GM12878 (cell line): ENCODE measurements at regions not wholly inside any gene's neighbourhood (a gene's known extent, or its start where the extent isn't known, plus 50 kb on each side); places are given as distances from the start of the nearest gene placed in this dataset.

Experiments
- ATAC-seq: fragments of 200-7000 bp; cut with Tn5 transposase; 3 replicates; pipeline ENCODE4 v1.9.1; 2020; ENCODE audit warnings: mild to moderate bottlenecking, moderate library complexity
- BruUV-seq: library from RNA; stranded (reverse); fragments of 400-500 nt; replicated peaks from 2 replicates; lab custom pipeline; 2021; lab: Mats Ljungman, UMichigan
- CTCF ChIA-PET: fragments of 300-600 bp; sonication (Branson Sonifier 250); formaldehyde crosslinking; extraction: SDS; loops from one replicate; lab custom pipeline; 2021; ENCODE audit warnings: inconsistent platforms; lab: Yijun Ruan, JAX
- POLR2A ChIA-PET: fragments of 350-600 bp; formaldehyde crosslinking; extraction: SDS; loops from one replicate; lab custom pipeline; 2021; ENCODE audit warnings: inconsistent platforms; lab: Charles Lee
- RAD21 ChIA-PET: fragments of 300-600 bp; sonication (Branson Sonifier 250); formaldehyde crosslinking; loops from one replicate; lab custom pipeline; 2023; ENCODE audit warnings: antibody characterized with exemption; ENCODE audit not compliant: unreplicated experiment; lab: Charles Lee
- SMC1A ChIA-PET: fragments of 300-600 bp; sonication (Branson Sonifier 250); formaldehyde crosslinking; loops from one replicate; lab custom pipeline; 2023; ENCODE audit not compliant: unreplicated experiment, uncharacterized antibody; lab: Charles Lee
- DNase-seq: peaks from one replicate; pipeline ENCODE4 v3.0.0-alpha.2; 2011; ENCODE audit warnings: low read depth, low spot score
- FAIRE-seq: peaks from 3 replicates; lab custom pipeline; 2011; peaks lifted over from hg19 to GRCh38; lab: Jason Lieb, UNC
- H2AFZ ChIP-seq: 2 replicates; pipeline ENCODE4 v1.6.0; 2011; ENCODE audit warnings: low read depth, low read length, control low read depth; ENCODE audit not compliant: control insufficient read depth
- H3K27ac ChIP-seq: 2 replicates; pipeline ENCODE4 v1.5.1; 2011; ENCODE audit warnings: control low read depth; ENCODE audit not compliant: control insufficient read depth, insufficient read depth
- H3K27me3 ChIP-seq, 2 experiments: replicated peaks in 1 of 2; 2 replicates each; pipeline versions ENCODE4 v1.6.0 to v1.6.1; 2011; ENCODE audit warnings: low read length in 1 of 2; ENCODE audit not compliant: control insufficient read depth in 2 of 2, insufficient read depth in 2 of 2
- H3K36me3 ChIP-seq, 2 experiments: 2 replicates each; pipeline ENCODE4 v1.5.1; 2011; ENCODE audit warnings: low read length in 1 of 2; ENCODE audit not compliant: control insufficient read depth in 2 of 2, insufficient read depth in 2 of 2
- H3K4me1 ChIP-seq: 2 replicates; pipeline ENCODE4 v1.6.1; 2011; ENCODE audit warnings: mild to moderate bottlenecking, low read length, moderate library complexity, mixed read lengths; ENCODE audit not compliant: control insufficient read depth, insufficient read depth
- H3K4me2 ChIP-seq: 2 replicates; pipeline ENCODE4 v1.6.0; 2011; ENCODE audit warnings: control low read depth; ENCODE audit not compliant: control insufficient read depth, insufficient read depth
- H3K4me3 ChIP-seq: fragments of 200-600 bp; sonication (generic); 2 replicates; pipeline ENCODE4 v1.5.1; 2016
- H3K79me2 ChIP-seq: 2 replicates; pipeline ENCODE4 v1.6.0; 2011; ENCODE audit warnings: low read length; ENCODE audit not compliant: control insufficient read depth, insufficient read depth
- H3K9ac ChIP-seq: 2 replicates; pipeline ENCODE4 v1.8.0; 2011; ENCODE audit warnings: low read length, control low read depth, mixed read lengths; ENCODE audit not compliant: control insufficient read depth, insufficient read depth
- H3K9me3 ChIP-seq: replicated peaks from 3 replicates; pipeline ENCODE4 v1.5.1; 2011; ENCODE audit warnings: mild to moderate bottlenecking, low read length; ENCODE audit not compliant: control insufficient read depth, insufficient read depth
- H4K20me1 ChIP-seq: 2 replicates; pipeline ENCODE4 v1.6.0; 2011; ENCODE audit not compliant: control insufficient read depth, insufficient read depth
- CTCF ChIP-seq, 3 experiments: IDR thresholded peaks in 2 of 3; conservative IDR thresholded peaks in 1 of 3; 2 replicates each; pipeline ENCODE4 v1.5.1; 2011; ENCODE audit warnings: low read depth in 3 of 3, low read length in 3 of 3, mild to moderate bottlenecking in 3 of 3, control low read depth in 2 of 3, moderate library complexity in 2 of 3, inconsistent platforms in 1 of 3, mixed read lengths in 1 of 3; ENCODE audit not compliant: control insufficient read depth in 2 of 3, insufficient read depth in 1 of 3; ENCODE audit errors: extremely low read depth in 1 of 3
- EED ChIP-seq: sonication (generic); IDR thresholded peaks from 2 replicates; pipeline ENCODE4 v1.6.1; 2016; ENCODE audit warnings: antibody characterized with exemption, low read depth
- JUNB ChIP-seq: IDR thresholded peaks from 2 replicates; pipeline ENCODE4 v1.6.1; 2016; ENCODE audit warnings: antibody characterized with exemption, mild to moderate bottlenecking
- RAD21 ChIP-seq: IDR thresholded peaks from 2 replicates; pipeline ENCODE4 v1.6.1; 2011; ENCODE audit warnings: mild to moderate bottlenecking, low read depth, low read length, moderate library complexity; ENCODE audit not compliant: insufficient read depth
- SMC3 ChIP-seq: IDR thresholded peaks from 2 replicates; pipeline ENCODE4 v1.6.1; 2011; ENCODE audit warnings: low read length, improper control_type of control experiment, borderline replicate concordance
- YY1 ChIP-seq: IDR thresholded peaks from 2 replicates; pipeline ENCODE4 v1.6.1; 2011; ENCODE audit warnings: low read depth, mild to moderate bottlenecking, low read length
- ZNF274 ChIP-seq: IDR thresholded peaks from one replicate; pipeline ENCODE4 v1.8.0; 2011; ENCODE audit not compliant: insufficient read length, insufficient read depth
- WGBS: methylation state at CpG from one replicate; pipeline ENCODE4 v1.1.6; 2016; ENCODE audit warnings: low lambda C conversion rate; ENCODE audit not compliant: insufficient replicate concordance, insufficient coverage; ENCODE audit errors: missing lambda C conversion rate; 5-methylcytosine and 5-hydroxymethylcytosine counted together
- in situ Hi-C: fragments of 300-500 bp; cut with MboI; formaldehyde crosslinking; loops from 9 replicates; pipeline ENCODE4 v1.14.3; 2018; ENCODE audit warnings: mixed read lengths
- intact Hi-C: fragments of 100-400 bp; cut with micrococcal nuclease; formaldehyde crosslinking; loops from one replicate; pipeline ENCODE4 v1.14.2; 2022; ENCODE audit not compliant: unreplicated experiment
- TF ChIP-seq, protein P1 (sequence below): fragments of 450-650 bp; IDR thresholded peaks from 2 replicates; pipeline ENCODE4 v1.6.1; 2014; ENCODE audit warnings: mild to moderate bottlenecking

GRCh38 chr4:156169861-156170260 is 216.2 kb upstream of the CTSO start:
- Histone ChIP-seq H3K4me3 (no peak overlapping the region), H3K36me3 (no peaks in the 10 kb centered on the region), H3K27me3 (no peaks in the 10 kb centered on the region), H3K4me1 (no peaks in the 10 kb centered on the region), H3K9ac (no peak overlapping the region), H3K27ac (no peak overlapping the region), H3K79me2 (no peaks in the 10 kb centered on the region), H4K20me1 (no peaks in the 10 kb centered on the region), H3K4me2 (no peak overlapping the region), H3K9me3 (no peaks in the 10 kb centered on the region), H2AFZ (no peak overlapping the region)
- RAD21 ChIA-PET, result interaction anchor here (0.8 to 2.9 kb wide), 10 partner anchors 13 to 876 kb away, joined by 3 to 15 read pairs (median 4); no protein-coding TSS in a partner anchor
- BruUV-seq, result no TSS peak
- FAIRE-seq (no peak), DNase-seq (no peak), ATAC-seq (no peak)
- TF ChIP-seq RAD21 (0 out of 2 replicates have a peak, but pooled peaks have one; percentile 17), JUNB (no peak)
- TF ChIP-seq, protein P1, sequence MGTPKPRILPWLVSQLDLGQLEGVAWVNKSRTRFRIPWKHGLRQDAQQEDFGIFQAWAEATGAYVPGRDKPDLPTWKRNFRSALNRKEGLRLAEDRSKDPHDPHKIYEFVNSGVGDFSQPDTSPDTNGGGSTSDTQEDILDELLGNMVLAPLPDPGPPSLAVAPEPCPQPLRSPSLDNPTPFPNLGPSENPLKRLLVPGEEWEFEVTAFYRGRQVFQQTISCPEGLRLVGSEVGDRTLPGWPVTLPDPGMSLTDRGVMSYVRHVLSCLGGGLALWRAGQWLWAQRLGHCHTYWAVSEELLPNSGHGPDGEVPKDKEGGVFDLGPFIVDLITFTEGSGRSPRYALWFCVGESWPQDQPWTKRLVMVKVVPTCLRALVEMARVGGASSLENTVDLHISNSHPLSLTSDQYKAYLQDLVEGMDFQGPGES, result no peak
- CTCF ChIA-PET, result interaction anchor here (0.7 to 4.4 kb wide), 26 partner anchors 8 to 1034 kb away, joined by 3 to 27 read pairs (median 4); no protein-coding TSS in a partner anchor
- WGBS, result 57% methylated on average over 2 of the region's 2 CpGs
- POLR2A ChIA-PET, result no interaction called here
- SMC1A ChIA-PET, result interaction anchor here (0.7 to 4.6 kb wide), 29 partner anchors 9 to 875 kb away, joined by 3 to 40 read pairs (median 4); no protein-coding TSS in a partner anchor
- intact Hi-C loops (loop anchor here (1.0 to 5.0 kb wide), 5 partner anchors 198 to 799 kb away; no protein-coding TSS in a partner anchor), in situ Hi-C loops (loop anchor here (10.0 kb wide), 1 partner anchor 505 kb away; no protein-coding TSS in a partner anchor)

DNA sequence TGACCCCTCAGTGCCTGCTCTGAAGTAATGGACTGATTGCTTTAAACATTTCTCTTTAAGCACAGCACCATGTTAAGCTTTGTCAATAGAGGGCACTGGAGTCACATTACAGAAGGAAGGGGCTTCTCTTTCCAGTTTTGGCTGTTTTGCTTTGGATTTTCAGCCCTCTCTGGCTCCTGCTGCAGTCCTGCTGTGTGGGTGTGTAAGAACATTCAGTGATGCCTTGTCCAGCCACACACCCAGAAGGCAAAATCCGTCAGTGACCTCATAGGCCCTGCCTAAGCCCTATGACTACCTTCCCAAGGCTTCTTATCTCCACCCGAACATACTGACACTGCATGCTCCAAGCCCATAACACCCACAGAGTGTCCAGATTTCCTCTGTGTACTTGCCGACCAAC is 215.3 kb upstream of the CTSO start:
- ChIA-PET POLR2A (interaction anchor here (0.6 kb wide), 1 partner anchor 17 kb away, joined by 3 read pairs; no protein-coding TSS in a partner anchor), RAD21 (interaction anchor here (1.1 to 2.9 kb wide), 8 partner anchors 13 to 799 kb away, joined by 3 to 15 read pairs (median 4); no protein-coding TSS in a partner anchor), CTCF (interaction anchor here (0.6 to 4.4 kb wide), 24 partner anchors 8 to 876 kb away, joined by 3 to 27 read pairs (median 4); no protein-coding TSS in a partner anchor), SMC1A (interaction anchor here (0.6 to 4.6 kb wide), 31 partner anchors 9 to 1035 kb away, joined by 3 to 40 read pairs (median 4); no protein-coding TSS in a partner anchor)
- H2AFZ ChIP-seq, result no peak overlapping the region
- ATAC-seq, result peak; percentile 89
- no peak overlapping the region for H3K4me3 ChIP-seq
- H3K9me3 ChIP-seq, result no peaks in the 10 kb centered on the region
- H3K27me3 ChIP-seq, result no peaks in the 10 kb centered on the region
- H3K4me1 ChIP-seq, result no peaks in the 10 kb centered on the region
- no peak for FAIRE-seq
- H3K79me2 ChIP-seq, result no peaks in the 10 kb centered on the region
- H3K27ac ChIP-seq, result no peak overlapping the region
- in situ Hi-C loops (loop anchor here (10.0 kb wide), 1 partner anchor 506 kb away; no protein-coding TSS in a partner anchor), intact Hi-C loops (loop anchor here (1.0 to 5.0 kb wide), 5 partner anchors 197 to 800 kb away; no protein-coding TSS in a partner anchor)
- TF ChIP-seq CTCF (IDR thresholded peaks at IDR 0.05 in 2 of 3, conservative IDR thresholded peaks at IDR 0.05 in 1 of 3; ENCODE audit: control insufficient read depth in 2 of 3, extremely low read depth in 1 of 3, insufficient read depth in 1 of 3, low read depth in 3 of 3, low read length in 3 of 3) (peak; percentile 61 to 72 (median 66)), SMC3 (peak; percentile 72; the same call in 1 of the 2 replicates), ZNF274 (no peak), EED (0 out of 2 replicates have a peak, but pooled peaks have one; percentile 42), YY1 (no peak), RAD21 (peak; percentile 98)
- H3K4me2 ChIP-seq, result no peak overlapping the region
- WGBS, result 8% methylated on average over 3 of the region's 3 CpGs
- no peak for DNase-seq
- H3K9ac ChIP-seq, result no peak overlapping the region
- no TSS peak for BruUV-seq
- no peaks in the 10 kb centered on the region for H4K20me1 ChIP-seq
- H3K36me3 ChIP-seq, result no peaks in the 10 kb centered on the region
